ENCODE measurements at regions not wholly inside any gene's neighbourhood (a gene's known extent, or its start where the extent isn't known, plus 50 kb on each side); places are given as distances from the start of the nearest gene placed in this dataset.

GRCh38 chr17:77391668-77392375, 251.1 kb downstream of the SEC14L1 start:
- Histone ChIP-seq H3K9me2 (ENCODE audit: insufficient read depth) (no peaks in the 10 kb centered on the region), H3K4me1 (replicated peaks; ENCODE audit: insufficient read depth) (no peaks in the 10 kb centered on the region), H4K20me1 (ENCODE audit: insufficient read depth) (peaks cover 37% of the 10 kb centered on the region), H3K9me3 (ENCODE audit: insufficient read depth, low read depth) (no peaks in the 10 kb centered on the region), H3K4me2 (no peak overlapping the region), H3K27ac (no peak overlapping the region), H2AFZ (no peak overlapping the region), H3K4me3 (no peak overlapping the region), H3F3A (ENCODE audit: insufficient read depth, low read depth) (no peaks in the 10 kb centered on the region), H3K27me3 (ENCODE audit: insufficient read depth, low read depth) (no peaks in the 10 kb centered on the region), H3K79me2 (ENCODE audit: low read depth) (peaks cover 16% of the 10 kb centered on the region; the same call in 1 of the 2 replicates), H3K36me3 (ENCODE audit: low read depth) (no peaks in the 10 kb centered on the region)
- POLR2A ChIA-PET (ENCODE audit: unreplicated experiment), result no interaction called here
- peak in 1 of 2 experiments; percentile 40 for DNase-seq
- intact Hi-C loops (cut with micrococcal nuclease; ENCODE audit: unreplicated experiment), result no loop called here
- no TSS peak for BruUV-seq (replicated peaks)
- CTCF ChIA-PET, result interaction anchor here (0.6 kb wide), 1 partner anchor 269 kb away, joined by 3 read pairs; no protein-coding TSS in a partner anchor
- TF ChIP-seq EZH2 (IDR thresholded peaks at IDR 0.05; ENCODE audit: low read depth) (no peak), CTCF (conservative IDR thresholded peaks at IDR 0.05) (no peak)

GRCh38 chr17:77392376-77393273, 251.9 kb downstream of the SEC14L1 start:
- no TSS peak for BruUV-seq (replicated peaks)
- Histone ChIP-seq H3K36me3 (ENCODE audit: low read depth) (no peaks in the 10 kb centered on the region), H3K9me2 (ENCODE audit: insufficient read depth) (no peaks in the 10 kb centered on the region), H3K27ac (no peak overlapping the region), H3K9me3 (ENCODE audit: insufficient read depth, low read depth) (no peaks in the 10 kb centered on the region), H3F3A (ENCODE audit: insufficient read depth, low read depth) (no peaks in the 10 kb centered on the region), H3K79me2 (ENCODE audit: low read depth) (peaks cover 22% of the 10 kb centered on the region), H2AFZ (no peak overlapping the region), H3K4me2 (no peak overlapping the region), H3K27me3 (ENCODE audit: insufficient read depth, low read depth) (no peaks in the 10 kb centered on the region), H3K4me1 (replicated peaks; ENCODE audit: insufficient read depth) (no peaks in the 10 kb centered on the region), H4K20me1 (ENCODE audit: insufficient read depth) (peaks cover 40% of the 10 kb centered on the region), H3K4me3 (no peak overlapping the region)
- intact Hi-C loops (cut with micrococcal nuclease; ENCODE audit: unreplicated experiment), result no loop called here
- CTCF ChIA-PET, result no interaction called here
- no peak for DNase-seq
- TF ChIP-seq EZH2 (IDR thresholded peaks at IDR 0.05; ENCODE audit: low read depth), result no peak
- TF ChIP-seq CTCF (conservative IDR thresholded peaks at IDR 0.05), result no peak
- POLR2A ChIA-PET (ENCODE audit: unreplicated experiment), result no interaction called here

GRCh38 chr17:77393274-77393600, 252.5 kb downstream of the SEC14L1 start:
- Histone ChIP-seq H3K79me2 (ENCODE audit: low read depth) (peaks cover 24% of the 10 kb centered on the region), H3K36me3 (ENCODE audit: low read depth) (no peaks in the 10 kb centered on the region), H3K27me3 (ENCODE audit: insufficient read depth, low read depth) (no peaks in the 10 kb centered on the region), H3F3A (ENCODE audit: insufficient read depth, low read depth) (no peaks in the 10 kb centered on the region), H3K27ac (no peak overlapping the region), H4K20me1 (ENCODE audit: insufficient read depth) (peaks cover 47% of the 10 kb centered on the region), H3K9me2 (ENCODE audit: insufficient read depth) (no peaks in the 10 kb centered on the region), H3K4me2 (no peak overlapping the region), H3K9me3 (ENCODE audit: insufficient read depth, low read depth) (no peaks in the 10 kb centered on the region), H3K4me1 (replicated peaks; ENCODE audit: insufficient read depth) (no peaks in the 10 kb centered on the region), H3K4me3 (no peak overlapping the region), H2AFZ (no peak overlapping the region)
- DNase-seq, result no peak
- intact Hi-C loops (cut with micrococcal nuclease; ENCODE audit: unreplicated experiment), result no loop called here
- BruUV-seq (replicated peaks), result no TSS peak
- CTCF ChIA-PET, result no interaction called here
- POLR2A ChIA-PET (ENCODE audit: unreplicated experiment), result no interaction called here
- no peak for TF ChIP-seq EZH2 (IDR thresholded peaks at IDR 0.05; ENCODE audit: low read depth)
- TF ChIP-seq CTCF (conservative IDR thresholded peaks at IDR 0.05), result no peak
